ENCODE measurements at regions not wholly inside any gene's neighbourhood (a gene's known extent, or its start where the extent isn't known, plus 50 kb on each side); places are given as distances from the start of the nearest gene placed in this dataset.

DNA sequence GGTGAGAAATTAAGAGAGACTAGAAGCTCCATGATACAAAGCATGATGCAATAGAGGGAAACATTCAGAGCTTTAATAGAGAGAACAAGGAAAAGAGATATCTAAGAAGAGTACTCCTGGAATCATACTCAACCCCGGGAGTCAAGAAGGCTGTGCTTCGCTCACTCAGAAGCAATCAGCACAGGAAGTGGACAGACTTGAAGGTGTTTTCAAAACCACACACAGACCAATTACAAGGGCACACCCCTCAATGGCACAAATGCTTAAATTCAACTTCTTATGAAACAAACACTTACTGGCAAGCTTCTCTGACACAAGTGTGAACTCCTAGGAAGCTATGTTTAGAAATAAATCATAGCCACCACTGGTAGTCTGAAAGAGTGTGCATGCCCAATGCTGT, 462.3 kb downstream of the GABRG2 start:
- TF ChIP-seq CTCF (IDR thresholded peaks at IDR 0.05; ENCODE audit: insufficient read depth, low read length, poor library complexity, severe bottlenecking) (no peak), EZH2phosphoT487 (conservative IDR thresholded peaks at IDR 0.05; ENCODE audit: low read length) (no peak)

All from SU-DHL-6 (cell line).